ENCODE measurements at regions not wholly inside any gene's neighbourhood (a gene's known extent, or its start where the extent isn't known, plus 50 kb on each side); places are given as distances from the start of the nearest gene placed in this dataset.
"Not testable (repeated sequence)": the region's sequence is repeated elsewhere in the genome, so short reads cannot be mapped to it uniquely, and the experiment has no call there.

- Histone ChIP-seq H3K27ac (ENCODE audit: low read depth, low read length) (no peak overlapping the region), H3K9ac (ENCODE audit: low read length) (no peak overlapping the region), H3K36me3 (ENCODE audit: control insufficient read depth, insufficient read depth, low read length) (no peaks in the 10 kb centered on the region), H3K4me1 (ENCODE audit: control insufficient read depth, insufficient read depth, low read length) (0 out of 2 replicates have a peak, but pooled peaks cover 2% of the 10 kb centered on the region), H3K27me3 (ENCODE audit: control insufficient read depth, insufficient read depth, low read length) (peaks cover 15% of the 10 kb centered on the region), H3K9me3 (ENCODE audit: control insufficient read depth, insufficient read depth, low read depth, low read length) (no peaks in the 10 kb centered on the region), H3K4me3 (ENCODE audit: low read depth, low read length) (no peak overlapping the region)
Measured at GRCh38 chrX:111041018-111041462, 55.0 kb upstream of the PAK3 start.

- no peak overlapping the region for H3K27ac ChIP-seq (ENCODE audit: low read depth, low read length)
Measured at GRCh38 chrX:111040377-111041017, 55.5 kb upstream of the PAK3 start.

GRCh38 chrX:111039606-111040005 is 56.4 kb upstream of the PAK3 start:
- Histone ChIP-seq H3K9me3 (ENCODE audit: control insufficient read depth, insufficient read depth, low read depth, low read length) (no peaks in the 10 kb centered on the region), H3K36me3 (ENCODE audit: control insufficient read depth, insufficient read depth, low read length) (no peaks in the 10 kb centered on the region), H3K27me3 (ENCODE audit: control insufficient read depth, insufficient read depth, low read length) (peaks cover 12% of the 10 kb centered on the region), H3K4me1 (ENCODE audit: control insufficient read depth, insufficient read depth, low read length) (0 out of 2 replicates have a peak, but pooled peaks cover 2% of the 10 kb centered on the region), H3K4me3 (ENCODE audit: low read depth, low read length) (no peak overlapping the region), H3K9ac (ENCODE audit: low read length) (no peak overlapping the region), H3K27ac (ENCODE audit: low read depth, low read length) (no peak overlapping the region)

More at GRCh38 chrX:111040377-111041017, 55.5 kb upstream of the PAK3 start:
- H3K27me3 ChIP-seq (ENCODE audit: control insufficient read depth, insufficient read depth, low read length), result peaks cover 13% of the 10 kb centered on the region
- H3K9ac ChIP-seq (ENCODE audit: low read length), result no peak overlapping the region
- no peaks in the 10 kb centered on the region for H3K36me3 ChIP-seq (ENCODE audit: control insufficient read depth, insufficient read depth, low read length)
- no peak overlapping the region for H3K4me3 ChIP-seq (ENCODE audit: low read depth, low read length)
- no peaks in the 10 kb centered on the region for H3K9me3 ChIP-seq (ENCODE audit: control insufficient read depth, insufficient read depth, low read depth, low read length)
- 0 out of 2 replicates have a peak, but pooled peaks cover 2% of the 10 kb centered on the region for H3K4me1 ChIP-seq (ENCODE audit: control insufficient read depth, insufficient read depth, low read length)

- 0 out of 2 replicates have a peak, but pooled peaks cover 2% of the 10 kb centered on the region for H3K4me1 ChIP-seq (ENCODE audit: control insufficient read depth, insufficient read depth, low read length)
- H3K9ac ChIP-seq (ENCODE audit: low read length), result no peak overlapping the region
- peaks cover 22% of the 10 kb centered on the region for H3K27me3 ChIP-seq (ENCODE audit: control insufficient read depth, insufficient read depth, low read length)
- H3K4me3 ChIP-seq (ENCODE audit: low read depth, low read length), result no peak overlapping the region
- no peaks in the 10 kb centered on the region for H3K36me3 ChIP-seq (ENCODE audit: control insufficient read depth, insufficient read depth, low read length)
- H3K9me3 ChIP-seq (ENCODE audit: control insufficient read depth, insufficient read depth, low read depth, low read length), result no peaks in the 10 kb centered on the region
- no peak overlapping the region for H3K27ac ChIP-seq (ENCODE audit: low read depth, low read length)
Measured at GRCh38 chrX:111035991-111036390, 60.0 kb upstream of the PAK3 start.

GRCh38 chrX:111035256-111035655 is 60.7 kb upstream of the PAK3 start:
- H3K27me3 ChIP-seq (ENCODE audit: control insufficient read depth, insufficient read depth, low read length), result peaks cover 24% of the 10 kb centered on the region
- H3K27ac ChIP-seq (ENCODE audit: low read depth, low read length), result no peak overlapping the region

GRCh38 chrX:111022998-111023397 is 73.0 kb upstream of the PAK3 start:
- H3K27me3 ChIP-seq (ENCODE audit: control insufficient read depth, insufficient read depth, low read length); H3K4me1 ChIP-seq (ENCODE audit: control insufficient read depth, insufficient read depth, low read length); H3K9me3 ChIP-seq (ENCODE audit: control insufficient read depth, insufficient read depth, low read depth, low read length); H3K9ac ChIP-seq (ENCODE audit: low read length); H3K36me3 ChIP-seq (ENCODE audit: control insufficient read depth, insufficient read depth, low read length); H3K27ac ChIP-seq (ENCODE audit: low read depth, low read length); H3K4me3 ChIP-seq (ENCODE audit: low read depth, low read length): not testable (repeated sequence)

More at GRCh38 chrX:111035256-111035655, 60.7 kb upstream of the PAK3 start:
- H3K4me1 ChIP-seq (ENCODE audit: control insufficient read depth, insufficient read depth, low read length), result 0 out of 2 replicates have a peak, but pooled peaks cover 2% of the 10 kb centered on the region
- no peaks in the 10 kb centered on the region for H3K9me3 ChIP-seq (ENCODE audit: control insufficient read depth, insufficient read depth, low read depth, low read length)
- no peaks in the 10 kb centered on the region for H3K36me3 ChIP-seq (ENCODE audit: control insufficient read depth, insufficient read depth, low read length)
- H3K4me3 ChIP-seq (ENCODE audit: low read depth, low read length), result no peak overlapping the region
- no peak overlapping the region for H3K9ac ChIP-seq (ENCODE audit: low read length)

- H3K27ac ChIP-seq (ENCODE audit: low read depth, low read length), result no peak overlapping the region
- H3K36me3 ChIP-seq (ENCODE audit: control insufficient read depth, insufficient read depth, low read length), result no peaks in the 10 kb centered on the region
- H3K9ac ChIP-seq (ENCODE audit: low read length), result no peak overlapping the region
- no peaks in the 10 kb centered on the region; the same call in 1 of the 2 replicates for H3K27me3 ChIP-seq (ENCODE audit: control insufficient read depth, insufficient read depth, low read length)
- no peak overlapping the region for H3K4me3 ChIP-seq (ENCODE audit: low read depth, low read length)
- H3K9me3 ChIP-seq (ENCODE audit: control insufficient read depth, insufficient read depth, low read depth, low read length), result no peaks in the 10 kb centered on the region
- H3K4me1 ChIP-seq (ENCODE audit: control insufficient read depth, insufficient read depth, low read length), result peaks cover 7% of the 10 kb centered on the region
Measured at GRCh38 chrX:111020283-111020682, 75.7 kb upstream of the PAK3 start.

GRCh38 chrX:111013778-111014455 is 82.1 kb upstream of the PAK3 start:
- H3K4me3 ChIP-seq (ENCODE audit: low read depth, low read length), result no peak overlapping the region
- H3K36me3 ChIP-seq (ENCODE audit: control insufficient read depth, insufficient read depth, low read length), result no peaks in the 10 kb centered on the region
- H3K9ac ChIP-seq (ENCODE audit: low read length), result no peak overlapping the region
- peaks cover 8% of the 10 kb centered on the region; the same call in 1 of the 2 replicates for H3K4me1 ChIP-seq (ENCODE audit: control insufficient read depth, insufficient read depth, low read length)
- peaks cover 24% of the 10 kb centered on the region; the same call in 1 of the 2 replicates for H3K27me3 ChIP-seq (ENCODE audit: control insufficient read depth, insufficient read depth, low read length)
- no peak overlapping the region for H3K27ac ChIP-seq (ENCODE audit: low read depth, low read length)
- no peaks in the 10 kb centered on the region for H3K9me3 ChIP-seq (ENCODE audit: control insufficient read depth, insufficient read depth, low read depth, low read length)

GRCh38 chrX:111010111-111010510 is 85.9 kb upstream of the PAK3 start:
- H3K4me3 ChIP-seq (ENCODE audit: low read depth, low read length), result no peak overlapping the region
- no peaks in the 10 kb centered on the region for H3K9me3 ChIP-seq (ENCODE audit: control insufficient read depth, insufficient read depth, low read depth, low read length)
- no peak overlapping the region for H3K27ac ChIP-seq (ENCODE audit: low read depth, low read length)
- peaks cover 46% of the 10 kb centered on the region; the same call in 1 of the 2 replicates for H3K27me3 ChIP-seq (ENCODE audit: control insufficient read depth, insufficient read depth, low read length)
- H3K9ac ChIP-seq (ENCODE audit: low read length), result no peak overlapping the region
- H3K4me1 ChIP-seq (ENCODE audit: control insufficient read depth, insufficient read depth, low read length), result peaks cover 8% of the 10 kb centered on the region; the same call in 1 of the 2 replicates
- no peaks in the 10 kb centered on the region for H3K36me3 ChIP-seq (ENCODE audit: control insufficient read depth, insufficient read depth, low read length)

- Histone ChIP-seq H3K27ac (ENCODE audit: low read depth, low read length) (no peak overlapping the region), H3K36me3 (ENCODE audit: control insufficient read depth, insufficient read depth, low read length) (no peaks in the 10 kb centered on the region), H3K9ac (ENCODE audit: low read length) (no peak overlapping the region), H3K27me3 (ENCODE audit: control insufficient read depth, insufficient read depth, low read length) (peaks cover 46% of the 10 kb centered on the region; the same call in 1 of the 2 replicates), H3K4me3 (ENCODE audit: low read depth, low read length) (no peak overlapping the region), H3K9me3 (ENCODE audit: control insufficient read depth, insufficient read depth, low read depth, low read length) (no peaks in the 10 kb centered on the region), H3K4me1 (ENCODE audit: control insufficient read depth, insufficient read depth, low read length) (peaks cover 8% of the 10 kb centered on the region; the same call in 1 of the 2 replicates)
Measured at GRCh38 chrX:111009256-111009655, 86.7 kb upstream of the PAK3 start.

- peaks cover 8% of the 10 kb centered on the region; the same call in 1 of the 2 replicates for H3K4me1 ChIP-seq (ENCODE audit: control insufficient read depth, insufficient read depth, low read length)
- no peak overlapping the region for H3K9ac ChIP-seq (ENCODE audit: low read length)
- no peaks in the 10 kb centered on the region for H3K36me3 ChIP-seq (ENCODE audit: control insufficient read depth, insufficient read depth, low read length)
- H3K4me3 ChIP-seq (ENCODE audit: low read depth, low read length), result no peak overlapping the region
- H3K9me3 ChIP-seq (ENCODE audit: control insufficient read depth, insufficient read depth, low read depth, low read length), result no peaks in the 10 kb centered on the region
- H3K27ac ChIP-seq (ENCODE audit: low read depth, low read length), result no peak overlapping the region
- H3K27me3 ChIP-seq (ENCODE audit: control insufficient read depth, insufficient read depth, low read length), result peaks cover 51% of the 10 kb centered on the region; the same call in 1 of the 2 replicates
Measured at GRCh38 chrX:111008126-111008525, 87.9 kb upstream of the PAK3 start.
